G401.6 (cell line): ENCODE measurements at regions not wholly inside any gene's neighbourhood (a gene's known extent, or its start where the extent isn't known, plus 50 kb on each side); places are given as distances from the start of the nearest gene placed in this dataset.

Source experiments
- FAIRE-seq: peaks from 2 replicates; lab custom pipeline; 2012; peaks lifted over from hg19 to GRCh38; lab: Jason Lieb, UNC

DNA sequence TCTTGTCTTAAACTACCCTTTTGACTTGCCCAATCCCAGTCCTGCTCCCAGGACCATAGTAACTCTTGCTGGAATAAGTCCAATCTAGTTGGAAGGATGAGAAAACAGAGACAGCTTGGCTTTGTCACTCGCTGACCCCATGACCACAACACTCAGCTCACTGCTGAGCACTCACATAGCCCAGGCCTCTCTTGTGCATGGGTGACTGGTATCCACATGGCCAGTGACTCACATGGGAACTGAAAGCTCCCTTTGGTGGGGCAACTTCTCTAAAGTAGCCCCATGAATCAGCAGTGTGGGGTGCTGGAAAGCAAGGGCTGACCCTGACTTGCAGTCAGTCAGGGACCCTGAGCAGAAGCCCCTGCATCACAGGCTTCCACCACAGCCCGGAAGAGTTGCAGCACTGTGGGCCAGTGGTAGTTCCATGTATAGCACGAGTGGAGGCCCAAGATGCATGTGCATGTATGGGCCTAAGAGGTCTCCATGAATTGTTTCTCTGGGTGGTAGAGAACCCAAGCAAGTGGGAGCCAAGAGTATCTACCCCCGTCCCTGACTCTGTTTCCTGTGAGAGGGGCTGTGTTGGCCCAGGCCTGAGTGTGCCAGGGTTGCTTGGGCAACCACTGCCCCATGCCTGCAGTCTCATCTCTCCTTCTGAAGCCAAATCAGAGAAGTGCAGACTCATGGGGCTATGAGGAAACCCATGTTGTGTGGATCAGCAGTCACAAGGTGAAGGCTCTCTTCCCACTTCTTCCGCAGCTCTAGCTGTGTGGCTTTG lies 62.1 kb upstream of the XCR1 start:
- no peak for FAIRE-seq

DNA sequence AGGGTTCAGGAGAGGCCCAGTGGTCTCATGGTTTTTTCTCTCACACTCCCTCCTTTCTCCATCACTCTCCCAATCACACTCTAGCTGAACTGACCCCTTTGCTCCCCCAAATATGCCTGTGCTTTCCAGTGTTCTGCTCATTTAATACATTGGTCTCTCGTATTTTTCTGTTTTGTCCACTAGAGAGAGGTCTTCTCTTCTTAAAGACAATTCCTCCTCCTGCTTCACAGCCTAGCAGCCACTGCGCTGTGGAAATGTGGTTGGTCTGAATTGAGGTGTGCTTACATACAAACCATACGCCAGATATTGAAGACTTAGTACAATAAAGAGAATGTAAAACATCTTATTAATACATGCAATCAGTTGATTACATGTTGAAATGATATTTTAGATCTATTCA lies 60.6 kb upstream of the XCR1 start:
- FAIRE-seq, result peak; percentile 84

DNA sequence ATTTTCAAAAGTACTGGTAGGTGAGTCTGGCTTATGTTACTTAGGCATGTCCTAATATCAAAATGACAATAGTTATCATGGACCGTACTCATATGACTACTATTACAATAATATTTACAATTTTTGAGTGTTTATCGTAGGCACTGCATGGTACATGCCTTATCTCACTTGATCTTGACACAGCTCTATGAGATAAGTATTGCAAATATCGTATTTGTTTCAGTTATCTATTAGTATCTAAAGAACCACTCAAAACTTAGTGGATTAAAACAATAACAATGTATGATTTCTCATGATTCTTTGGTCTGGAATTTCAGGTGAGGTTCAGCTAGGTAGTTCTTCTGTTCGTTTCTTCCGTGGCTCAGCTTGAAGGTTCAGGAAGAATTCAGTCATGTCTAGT lies 59.7 kb upstream of the XCR1 start:
- FAIRE-seq, result no peak

DNA sequence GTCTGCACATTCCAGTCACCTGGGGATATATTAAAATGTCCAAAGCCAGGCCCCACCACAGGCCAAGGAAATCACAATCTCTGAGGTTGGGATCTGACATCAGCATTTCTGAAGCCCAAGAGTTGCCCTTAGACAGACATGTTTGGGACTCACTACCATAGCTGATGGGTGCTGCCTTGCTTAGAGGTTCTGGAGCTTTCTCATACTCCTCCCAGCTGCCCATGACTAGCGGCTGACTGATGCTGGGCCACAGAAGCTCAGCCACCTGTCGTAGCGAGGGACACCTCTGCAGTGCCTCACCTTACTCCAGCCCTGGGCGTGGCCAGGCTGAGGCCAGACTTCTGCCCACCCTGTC lies 58.8 kb upstream of the XCR1 start:
- FAIRE-seq, result no peak

DNA sequence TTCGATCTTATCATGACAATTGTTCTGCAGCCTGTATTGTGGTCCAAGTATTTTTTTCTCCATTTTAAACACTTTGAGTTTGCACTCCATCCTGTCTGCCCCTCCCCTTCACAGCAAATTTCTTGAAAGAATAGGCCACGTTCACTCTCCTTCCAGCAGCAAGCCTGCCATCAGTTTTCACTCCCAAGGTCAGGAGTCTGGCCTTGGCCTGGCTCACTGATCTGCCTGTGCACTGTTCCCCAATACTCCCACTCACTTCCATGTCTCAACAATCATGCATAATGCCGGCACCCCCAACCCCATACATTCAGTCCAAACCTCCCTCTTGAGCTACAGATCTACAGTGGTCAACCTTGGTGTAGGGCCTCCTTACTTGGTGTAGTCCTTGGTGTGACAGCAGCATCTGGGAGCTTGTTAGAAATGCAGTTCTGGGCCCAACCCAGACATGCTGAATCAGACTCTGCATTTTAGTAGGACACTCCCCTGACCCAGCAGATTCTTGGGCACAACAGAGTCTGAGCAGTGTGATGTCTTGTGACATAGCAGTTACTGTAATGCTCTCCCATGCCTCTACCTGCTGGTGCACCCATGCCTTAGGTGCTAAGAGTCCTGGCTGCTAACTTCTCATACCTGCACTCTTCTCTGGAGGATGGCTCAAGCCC lies 58.3 kb upstream of the XCR1 start:
- no peak for FAIRE-seq

DNA sequence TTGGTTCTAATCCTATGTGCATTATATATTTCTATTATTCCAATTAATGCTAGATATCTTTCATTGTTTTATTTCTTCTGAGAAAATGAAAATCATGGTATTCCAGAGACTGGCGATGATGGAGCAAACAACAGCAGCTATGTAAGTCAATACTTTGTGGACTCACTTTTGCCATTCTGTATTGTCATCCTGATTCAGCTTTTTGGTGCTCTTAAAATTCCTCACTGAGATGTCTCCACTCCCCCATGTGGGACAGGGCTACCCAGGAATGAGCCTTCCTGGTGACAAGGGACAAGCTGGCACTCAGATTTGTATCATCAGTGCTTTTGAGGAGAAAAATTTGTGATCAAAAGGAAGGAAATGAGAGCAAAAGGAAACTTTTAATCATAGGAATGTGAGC lies 56.7 kb upstream of the XCR1 start:
- no peak for FAIRE-seq

DNA sequence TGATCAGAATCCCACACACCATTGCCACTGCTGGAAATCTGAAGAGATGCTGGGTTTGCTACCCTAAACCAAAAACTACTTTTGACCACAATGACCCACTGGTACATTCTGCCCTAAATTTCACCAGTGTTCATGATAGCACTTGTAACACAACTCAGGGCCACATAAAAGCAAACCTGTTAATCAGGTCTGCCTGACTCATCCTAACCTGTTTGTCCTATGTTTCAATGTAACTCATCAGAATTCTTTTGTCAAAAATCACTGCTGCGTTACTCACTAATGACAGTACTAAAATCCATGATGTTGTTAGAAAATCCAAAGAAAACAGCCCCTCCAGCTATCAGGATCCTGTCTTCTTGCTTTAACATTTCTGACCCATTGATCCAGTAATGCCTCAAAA lies 55.6 kb upstream of the XCR1 start:
- no peak for FAIRE-seq

DNA sequence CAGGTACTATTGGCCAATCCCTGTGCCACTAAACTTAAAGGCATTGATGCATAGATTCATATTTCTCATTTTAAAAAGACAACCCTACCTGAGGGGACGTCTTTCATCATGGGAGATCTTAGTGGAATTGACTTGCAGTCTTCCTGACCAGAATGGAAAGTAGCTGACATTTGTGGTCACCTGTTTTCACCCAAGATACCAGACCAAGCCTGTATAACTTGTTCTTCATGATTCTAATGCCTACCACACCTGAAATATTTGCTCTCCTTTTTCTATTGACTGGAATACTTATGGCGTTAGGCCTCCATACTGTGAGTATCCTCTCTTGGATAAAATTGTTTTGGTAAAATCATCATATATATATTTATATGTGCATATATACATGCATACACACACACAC lies 54.7 kb upstream of the XCR1 start:
- no peak for FAIRE-seq

DNA sequence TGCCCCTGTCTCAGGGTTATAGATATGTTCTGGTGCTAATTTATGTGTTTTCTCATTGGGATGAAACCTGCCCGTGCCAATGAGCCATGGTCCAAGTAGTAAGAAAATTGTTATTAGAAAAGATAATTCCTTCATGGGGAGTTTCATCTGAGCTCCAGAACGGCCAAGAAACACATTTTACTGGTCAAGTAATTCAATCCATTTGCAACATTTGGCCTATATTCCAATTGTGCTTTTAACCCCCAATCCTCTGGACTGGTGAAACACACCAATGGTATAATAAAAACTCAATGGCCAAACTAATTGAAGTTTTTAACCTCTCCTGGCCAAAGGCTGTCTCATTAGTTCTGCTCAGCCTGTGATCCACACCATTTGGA lies 53.7 kb upstream of the XCR1 start:
- FAIRE-seq, result no peak

DNA sequence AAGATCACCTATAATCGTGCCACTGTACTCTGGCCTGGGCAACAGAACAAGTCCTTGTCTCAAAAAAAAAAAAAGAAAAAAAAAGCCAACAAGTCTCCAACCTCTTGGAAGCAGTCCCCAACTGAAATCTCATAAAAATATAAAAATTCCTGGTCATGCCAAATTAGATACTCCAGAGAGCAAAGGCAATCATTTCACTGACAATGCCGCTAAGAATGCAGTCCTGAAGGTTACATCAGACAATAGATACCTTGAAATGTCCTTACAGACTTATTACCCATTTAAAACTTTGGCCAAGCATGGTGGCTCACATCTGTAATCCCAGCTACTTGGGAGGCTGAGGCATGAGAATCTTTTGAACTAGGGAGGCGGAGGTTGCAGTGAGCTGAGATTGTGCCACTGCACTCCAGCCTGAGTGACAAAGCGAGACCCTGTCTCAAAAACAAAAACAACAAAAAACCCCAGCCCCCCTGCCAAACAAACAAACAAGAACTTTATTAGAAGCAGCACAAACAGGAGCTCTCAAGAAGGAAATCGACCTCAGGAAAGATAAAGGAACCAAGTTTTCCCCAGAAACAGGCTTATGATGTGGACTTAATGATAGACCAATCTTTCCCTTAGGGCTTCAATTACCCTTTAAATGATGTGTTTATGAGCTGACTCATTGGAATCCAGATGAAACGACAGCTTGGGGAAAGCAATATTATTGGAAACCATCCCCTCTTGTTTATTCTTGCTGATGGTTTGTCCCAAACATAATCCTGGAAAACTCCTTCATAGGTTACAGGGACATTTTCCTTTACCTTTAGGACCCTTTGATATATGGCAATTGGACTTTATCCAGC lies 53.1 kb upstream of the XCR1 start:
- FAIRE-seq, result peak; percentile 19

DNA sequence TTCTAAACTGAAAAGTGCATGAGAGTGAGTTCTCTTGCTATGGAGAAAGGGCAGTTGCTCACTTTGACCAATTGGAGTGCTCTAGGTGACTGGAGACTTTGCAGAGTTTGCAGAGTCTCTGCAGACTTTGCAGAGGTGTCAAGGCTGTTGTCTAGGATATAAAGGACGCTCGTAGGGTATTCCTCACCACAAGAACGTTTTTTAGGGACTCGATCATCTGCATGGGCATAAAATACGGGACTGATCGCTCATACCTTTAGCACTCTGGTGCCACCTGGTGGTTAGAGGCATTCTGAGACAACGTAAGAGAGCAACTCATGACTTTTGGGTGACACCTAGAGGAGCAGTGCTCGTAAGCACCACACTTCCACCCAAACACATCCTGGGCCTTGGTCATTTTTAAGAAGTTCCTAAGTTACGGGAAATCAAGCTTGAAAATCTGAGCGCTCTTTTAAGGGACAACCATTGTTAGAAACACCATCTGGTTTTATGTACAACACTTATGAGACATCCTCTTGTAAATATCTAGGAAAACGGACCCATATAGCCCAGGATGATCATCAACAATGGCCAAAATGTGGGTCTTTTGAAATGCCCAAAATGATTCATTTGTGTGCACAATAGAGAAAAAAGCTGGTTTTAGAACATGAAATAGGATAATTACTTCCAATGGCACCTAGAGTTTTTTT lies 51.6 kb upstream of the XCR1 start:
- FAIRE-seq, result peak; percentile 95
